A549 (cell line): ENCODE measurements at regions not wholly inside any gene's neighbourhood (a gene's known extent, or its start where the extent isn't known, plus 50 kb on each side); places are given as distances from the start of the nearest gene placed in this dataset.

Experiments
- ATAC-seq, 2 experiments: fragments of 200-7000 bp in 1 of 2; fragments of >200 bp in 1 of 2; cut with Nextera tagmentation in 1 of 2; cut with Tn5 transposase in 1 of 2; 3 replicates each; pipeline versions ENCODE4 v1.8.0 to v1.9.1; 2018 to 2020; ENCODE audit warnings: mild to moderate bottlenecking in 1 of 2, moderate library complexity in 1 of 2
- CTCF ChIA-PET: fragments of 300-600 bp; sonication (Branson Sonifier 250); formaldehyde crosslinking; extraction: SDS; loops from one replicate; lab custom pipeline; 2021; ENCODE audit warnings: antibody characterized with exemption, inconsistent platforms; lab: Yijun Ruan, JAX
- POLR2A ChIA-PET: fragments of 350-600 bp; formaldehyde crosslinking; extraction: SDS; loops from one replicate; lab custom pipeline; 2021; ENCODE audit warnings: antibody characterized with exemption, inconsistent platforms; lab: Yijun Ruan, JAX
- DNase-seq, 2 experiments: peaks; one replicate each; pipeline versions ENCODE4 v3.0.0 to v3.0.0-alpha.2; 2011 to 2016; ENCODE audit warnings: low read depth in 1 of 2, low spot score in 1 of 2
- FAIRE-seq: peaks from 2 replicates; lab custom pipeline; 2011; peaks lifted over from hg19 to GRCh38; lab: Jason Lieb, UNC
- H3K27ac ChIP-seq, 2 experiments: fragments of >200 bp; sonication (Bioruptor Twin); formaldehyde crosslinking; 3 replicates each; pipeline ENCODE4 v1.5.1; 2016 to 2017
- H3K4me1 ChIP-seq: fragments of >200 bp; sonication (Bioruptor Twin); formaldehyde crosslinking; 3 replicates; pipeline ENCODE4 v1.6.1; 2016
- H3K4me2 ChIP-seq: fragments of >200 bp; sonication (Bioruptor Twin); formaldehyde crosslinking; 3 replicates; pipeline ENCODE4 v1.6.1; 2016
- H3K4me3 ChIP-seq: fragments of >200 bp; sonication (Bioruptor Twin); formaldehyde crosslinking; 3 replicates; pipeline ENCODE4 v1.5.1; 2016
- H3K9me3 ChIP-seq: fragments of >200 bp; sonication (Bioruptor Twin); formaldehyde crosslinking; 3 replicates; pipeline ENCODE4 v1.6.1; 2016
- CHD2 ChIP-seq: fragments of 150-350 bp; IDR thresholded peaks from 2 replicates; pipeline ENCODE4 v1.6.1; 2014; ENCODE audit warnings: low read length; ENCODE audit not compliant: partially characterized antibody
- CTCF ChIP-seq: fragments of >200 bp; sonication (Bioruptor Twin); formaldehyde crosslinking; IDR thresholded peaks from 3 replicates; pipeline ENCODE4 v1.5.1; 2016
- EHF ChIP-seq: fragments of 250-450 bp; sonication (Bioruptor Pico); IDR thresholded peaks from 2 replicates; pipeline ENCODE4 v1.5.0; 2020; ENCODE audit warnings: mild to moderate bottlenecking
- ESRRA ChIP-seq: fragments of 150-350 bp; IDR thresholded peaks from 2 replicates; pipeline ENCODE4 v1.6.1; 2014; ENCODE audit warnings: mild to moderate bottlenecking, low read length, borderline replicate concordance
- HDAC2 ChIP-seq: fragments of 200-600 bp; sonication (generic); IDR thresholded peaks from 2 replicates; pipeline ENCODE4 v1.6.1; 2016
- HMGXB4 ChIP-seq: fragments of 250-450 bp; sonication (Bioruptor Pico); IDR thresholded peaks from 2 replicates; pipeline ENCODE4 v1.5.0; 2021; ENCODE audit warnings: mild to moderate bottlenecking, moderate library complexity, borderline replicate concordance
- HOXB13 ChIP-seq: fragments of 250-450 bp; sonication (Bioruptor Pico); IDR thresholded peaks from 2 replicates; pipeline ENCODE4 v1.5.0; 2020; ENCODE audit warnings: low read depth, mild to moderate bottlenecking, moderate library complexity
- KDM1A ChIP-seq: fragments of 200-600 bp; sonication (generic); IDR thresholded peaks from 2 replicates; pipeline ENCODE4 v1.6.1; 2016; ENCODE audit warnings: low read depth, mild to moderate bottlenecking
- KDM5A ChIP-seq: fragments of 200-600 bp; sonication (generic); IDR thresholded peaks from 2 replicates; pipeline ENCODE4 v1.6.1; 2016; ENCODE audit warnings: antibody characterized with exemption, mild to moderate bottlenecking
- MAFK ChIP-seq: fragments of 450-650 bp; IDR thresholded peaks from 2 replicates; pipeline ENCODE4 v1.6.1; 2014; ENCODE audit not compliant: partially characterized antibody
- MAX ChIP-seq: IDR thresholded peaks from 2 replicates; pipeline ENCODE4 v1.6.1; 2012
- MAZ ChIP-seq: fragments of 150-350 bp; IDR thresholded peaks from 2 replicates; pipeline ENCODE4 v1.6.1; 2014; ENCODE audit warnings: antibody characterized with exemption, low read depth, low read length, borderline replicate concordance
- NFE2L2 ChIP-seq: fragments of 150-350 bp; conservative IDR thresholded peaks from 2 replicates; pipeline ENCODE4 v1.6.1; 2014; ENCODE audit warnings: low read length
- NR3C1 ChIP-seq: fragments of >200 bp; sonication (Bioruptor Twin); formaldehyde crosslinking; IDR thresholded peaks from 3 replicates; pipeline ENCODE4 v1.6.1; 2017
- PHF8 ChIP-seq: fragments of 200-600 bp; sonication (generic); IDR thresholded peaks from 2 replicates; pipeline ENCODE4 v1.6.1; 2016; ENCODE audit warnings: low read depth, mild to moderate bottlenecking, antibody characterized with exemption, moderate library complexity, borderline replicate concordance
- RARB ChIP-seq: fragments of 250-450 bp; sonication (Bioruptor Pico); IDR thresholded peaks from 2 replicates; pipeline ENCODE4 v1.8.0; 2021; ENCODE audit warnings: mild to moderate bottlenecking, moderate library complexity
- RCOR1 ChIP-seq: fragments of 150-350 bp; IDR thresholded peaks from 2 replicates; pipeline ENCODE4 v1.6.1; 2014; ENCODE audit warnings: antibody characterized with exemption, low read length, low read depth
- SMC3 ChIP-seq: fragments of >200 bp; sonication (Bioruptor Twin); formaldehyde crosslinking; IDR thresholded peaks from 3 replicates; pipeline ENCODE4 v1.6.1; 2018; ENCODE audit warnings: inconsistent platforms
- TFCP2L1 ChIP-seq: fragments of 250-450 bp; sonication (Bioruptor Pico); IDR thresholded peaks from 2 replicates; pipeline ENCODE4 v1.5.0; 2021; ENCODE audit warnings: mild to moderate bottlenecking
- ZC3H11A ChIP-seq: fragments of 450-650 bp; IDR thresholded peaks from 2 replicates; pipeline ENCODE4 v1.6.1; 2014; ENCODE audit warnings: antibody characterized with exemption, mild to moderate bottlenecking
- ZFP36 ChIP-seq: fragments of 450-650 bp; IDR thresholded peaks from 2 replicates; pipeline ENCODE4 v1.6.1; 2014; ENCODE audit warnings: borderline replicate concordance; ENCODE audit not compliant: partially characterized antibody
- ZSCAN20 ChIP-seq: fragments of 250-450 bp; sonication (Bioruptor Pico); IDR thresholded peaks from 2 replicates; pipeline ENCODE4 v1.8.0; 2022; ENCODE audit warnings: mild to moderate bottlenecking, moderate library complexity
- WGBS: methylation state at CpG from one replicate; pipeline ENCODE4 v1.1.6; 2017; ENCODE audit errors: missing lambda C conversion rate; 5-methylcytosine and 5-hydroxymethylcytosine counted together
- TF ChIP-seq, protein P1 (sequence below): fragments of 150-350 bp; IDR thresholded peaks from 2 replicates; pipeline ENCODE4 v1.6.1; 2014; ENCODE audit warnings: low read depth, mild to moderate bottlenecking, low read length
- TF ChIP-seq, protein P2 (sequence below): IDR thresholded peaks from 2 replicates; pipeline ENCODE4 v1.6.1; 2012; ENCODE audit warnings: low read depth, borderline replicate concordance
- TF ChIP-seq, protein P3 (sequence below): fragments of >200 bp; sonication (Bioruptor Twin); formaldehyde crosslinking; IDR thresholded peaks from 2 replicates; pipeline ENCODE4 v1.6.1; 2016
- TF ChIP-seq, protein P4 (sequence below): fragments of >200 bp; sonication (Bioruptor Twin); formaldehyde crosslinking; IDR thresholded peaks from 3 replicates; pipeline ENCODE4 v1.6.1; 2016
- TF ChIP-seq, protein P5 (sequence below): fragments of 250-450 bp; sonication (Bioruptor Pico); IDR thresholded peaks from 2 replicates; pipeline ENCODE4 v1.5.0; 2020; ENCODE audit warnings: low read depth, mild to moderate bottlenecking, moderate library complexity

GRCh38 chr5:12269164-12269563 lies 364.9 kb upstream of the CTNND2 start:
- ATAC-seq (no peak), FAIRE-seq (no peak)
- 33% methylated on average over 3 of the region's 3 CpGs for WGBS
- H3K9me3 ChIP-seq, result no peaks in the 10 kb centered on the region
- H3K4me1 ChIP-seq, result no peaks in the 10 kb centered on the region
- CTCF ChIA-PET, result interaction anchor here (0.8 kb wide), 1 partner anchor 9 kb away, joined by 3 read pairs; no protein-coding TSS in a partner anchor
- H3K4me2 ChIP-seq, result no peak overlapping the region
- POLR2A ChIA-PET, result no interaction called here
- TF ChIP-seq MAFK (no peak), HOXB13 (CRISPR knock-in tag) (no peak), HDAC2 (no peak), KDM1A (no peak), ZC3H11A (no peak), PHF8 (no peak), EHF (no peak), NR3C1 (no peak)
- TF ChIP-seq, protein P1, sequence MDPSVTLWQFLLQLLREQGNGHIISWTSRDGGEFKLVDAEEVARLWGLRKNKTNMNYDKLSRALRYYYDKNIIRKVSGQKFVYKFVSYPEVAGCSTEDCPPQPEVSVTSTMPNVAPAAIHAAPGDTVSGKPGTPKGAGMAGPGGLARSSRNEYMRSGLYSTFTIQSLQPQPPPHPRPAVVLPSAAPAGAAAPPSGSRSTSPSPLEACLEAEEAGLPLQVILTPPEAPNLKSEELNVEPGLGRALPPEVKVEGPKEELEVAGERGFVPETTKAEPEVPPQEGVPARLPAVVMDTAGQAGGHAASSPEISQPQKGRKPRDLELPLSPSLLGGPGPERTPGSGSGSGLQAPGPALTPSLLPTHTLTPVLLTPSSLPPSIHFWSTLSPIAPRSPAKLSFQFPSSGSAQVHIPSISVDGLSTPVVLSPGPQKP, result no peak
- TF ChIP-seq, all 56 proteins: peak for 0
- no peak for DNase-seq
- Histone ChIP-seq H3K27ac (no peak overlapping the region), H3K4me3 (no peak overlapping the region)

DNA sequence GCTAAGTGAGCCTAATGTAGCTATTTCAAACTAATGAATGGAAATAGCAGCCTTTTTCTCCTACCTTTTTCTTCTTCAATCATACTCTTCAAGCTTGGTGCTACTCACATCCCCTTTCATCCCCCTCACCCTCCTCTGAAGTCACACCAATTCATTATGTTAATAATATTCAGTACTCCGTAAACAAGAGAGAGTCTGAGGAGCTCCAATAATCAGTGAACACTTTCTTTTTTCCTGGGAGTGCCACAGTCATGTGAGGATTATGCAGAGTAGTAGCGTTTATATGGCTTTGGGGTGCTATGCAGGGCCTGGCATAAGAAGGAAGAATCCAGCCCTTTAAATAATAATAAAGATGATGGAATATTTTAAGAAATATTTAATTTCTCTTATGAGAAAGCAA lies 354.3 kb upstream of the CTNND2 start:
- FAIRE-seq (no peak), ATAC-seq (no peak), DNase-seq (no peak)
- H3K4me2 ChIP-seq, result no peak overlapping the region
- TF ChIP-seq, protein P2, sequence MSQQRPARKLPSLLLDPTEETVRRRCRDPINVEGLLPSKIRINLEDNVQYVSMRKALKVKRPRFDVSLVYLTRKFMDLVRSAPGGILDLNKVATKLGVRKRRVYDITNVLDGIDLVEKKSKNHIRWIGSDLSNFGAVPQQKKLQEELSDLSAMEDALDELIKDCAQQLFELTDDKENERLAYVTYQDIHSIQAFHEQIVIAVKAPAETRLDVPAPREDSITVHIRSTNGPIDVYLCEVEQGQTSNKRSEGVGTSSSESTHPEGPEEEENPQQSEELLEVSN, result no peak
- TF ChIP-seq HMGXB4 (CRISPR knock-in tag) (no peak), TFCP2L1 (no peak), CHD2 (no peak), ZSCAN20 (CRISPR knock-in tag) (no peak), ESRRA (no peak), PHF8 (no peak), NFE2L2 (no peak), SMC3 (no peak), KDM5A (no peak), CTCF (no peak), MAX (no peak), RCOR1 (no peak), ZFP36 (no peak), ZC3H11A (no peak), RARB (no peak), MAZ (no peak)
- TF ChIP-seq, protein P3, sequence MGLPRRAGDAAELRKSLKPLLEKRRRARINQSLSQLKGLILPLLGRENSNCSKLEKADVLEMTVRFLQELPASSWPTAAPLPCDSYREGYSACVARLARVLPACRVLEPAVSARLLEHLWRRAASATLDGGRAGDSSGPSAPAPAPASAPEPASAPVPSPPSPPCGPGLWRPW, result no peak
- TF ChIP-seq, protein P4, sequence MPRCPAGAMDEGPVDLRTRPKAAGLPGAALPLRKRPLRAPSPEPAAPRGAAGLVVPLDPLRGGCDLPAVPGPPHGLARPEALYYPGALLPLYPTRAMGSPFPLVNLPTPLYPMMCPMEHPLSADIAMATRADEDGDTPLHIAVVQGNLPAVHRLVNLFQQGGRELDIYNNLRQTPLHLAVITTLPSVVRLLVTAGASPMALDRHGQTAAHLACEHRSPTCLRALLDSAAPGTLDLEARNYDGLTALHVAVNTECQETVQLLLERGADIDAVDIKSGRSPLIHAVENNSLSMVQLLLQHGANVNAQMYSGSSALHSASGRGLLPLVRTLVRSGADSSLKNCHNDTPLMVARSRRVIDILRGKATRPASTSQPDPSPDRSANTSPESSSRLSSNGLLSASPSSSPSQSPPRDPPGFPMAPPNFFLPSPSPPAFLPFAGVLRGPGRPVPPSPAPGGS, result no peak
- TF ChIP-seq, protein P5, sequence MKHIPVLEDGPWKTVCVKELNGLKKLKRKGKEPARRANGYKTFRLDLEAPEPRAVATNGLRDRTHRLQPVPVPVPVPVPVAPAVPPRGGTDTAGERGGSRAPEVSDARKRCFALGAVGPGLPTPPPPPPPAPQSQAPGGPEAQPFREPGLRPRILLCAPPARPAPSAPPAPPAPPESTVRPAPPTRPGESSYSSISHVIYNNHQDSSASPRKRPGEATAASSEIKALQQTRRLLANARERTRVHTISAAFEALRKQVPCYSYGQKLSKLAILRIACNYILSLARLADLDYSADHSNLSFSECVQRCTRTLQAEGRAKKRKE (CRISPR knock-in tag), result no peak
- no peaks in the 10 kb centered on the region for H3K4me1 ChIP-seq
- CTCF ChIA-PET, result interaction anchor here (1.1 kb wide), 1 partner anchor 34 kb away, joined by 3 read pairs; no protein-coding TSS in a partner anchor
- no peak overlapping the region for H3K27ac ChIP-seq
- WGBS, result 17% methylated on average over 2 of the region's 2 CpGs
- H3K4me3 ChIP-seq, result no peak overlapping the region
- H3K9me3 ChIP-seq, result no peaks in the 10 kb centered on the region; the same call in 2 of the 3 replicates
- POLR2A ChIA-PET, result no interaction called here
